ACC112 (cell line): ENCODE measurements at regions not wholly inside any gene's neighbourhood (a gene's known extent, or its start where the extent isn't known, plus 50 kb on each side); places are given as distances from the start of the nearest gene placed in this dataset.

Experiments
- H2AFZ ChIP-seq: fragments of 200-600 bp; sonication (generic); one replicate; pipeline ENCODE4 v1.6.0; 2017; ENCODE audit warnings: antibody characterized with exemption, low read length; ENCODE audit not compliant: unreplicated experiment
- H3K27ac ChIP-seq: fragments of 200-600 bp; sonication (generic); 2 replicates; pipeline ENCODE4 v1.5.1; 2014; ENCODE audit warnings: low read depth, mild to moderate bottlenecking, antibody characterized with exemption, low read length, moderate library complexity
- H3K27me3 ChIP-seq: fragments of 200-600 bp; sonication (generic); 2 replicates; pipeline ENCODE4 v1.6.1; 2014; ENCODE audit warnings: mild to moderate bottlenecking, antibody characterized with exemption, low read length, moderate library complexity, mixed read lengths; ENCODE audit not compliant: insufficient read depth
- H3K36me3 ChIP-seq: fragments of 200-600 bp; sonication (generic); 2 replicates; pipeline ENCODE4 v1.6.1; 2016; ENCODE audit warnings: mild to moderate bottlenecking, antibody characterized with exemption, low read length, moderate library complexity, mixed read lengths; ENCODE audit not compliant: insufficient read depth
- H3K4me1 ChIP-seq: fragments of 200-600 bp; sonication (generic); one replicate; pipeline ENCODE4 v1.6.1; 2016; ENCODE audit warnings: low read length, mixed read lengths; ENCODE audit not compliant: insufficient read depth, unreplicated experiment, control insufficient read depth
- H3K4me3 ChIP-seq: fragments of 200-600 bp; sonication (generic); 2 replicates; pipeline ENCODE4 v1.5.1; 2014; ENCODE audit warnings: mild to moderate bottlenecking, low read depth, low read length
- H3K79me2 ChIP-seq: fragments of 200-600 bp; sonication (generic); one replicate; pipeline ENCODE4 v1.6.0; 2016; ENCODE audit warnings: low read length; ENCODE audit not compliant: control insufficient read depth, unreplicated experiment, insufficient read depth

- no peaks in the 10 kb centered on the region for H3K79me2 ChIP-seq
- H3K36me3 ChIP-seq: no peaks in the 10 kb centered on the region
- H3K27ac ChIP-seq: no peak overlapping the region
- H3K27me3 ChIP-seq: peaks cover 16% of the 10 kb centered on the region; the same call in 1 of the 2 replicates
- no peak overlapping the region for H3K4me3 ChIP-seq
- H3K4me1 ChIP-seq: no peaks in the 10 kb centered on the region
- no peak overlapping the region for H2AFZ ChIP-seq
Observed at GRCh38 chr6:44631968-44632367, 244.5 kb downstream of the CDC5L start.

- H3K4me3 ChIP-seq: no peak overlapping the region
- H2AFZ ChIP-seq: no peak overlapping the region
- no peaks in the 10 kb centered on the region for H3K79me2 ChIP-seq
- H3K4me1 ChIP-seq: no peaks in the 10 kb centered on the region
- peaks cover 20% of the 10 kb centered on the region; the same call in 1 of the 2 replicates for H3K27me3 ChIP-seq
- no peaks in the 10 kb centered on the region for H3K36me3 ChIP-seq
- no peak overlapping the region for H3K27ac ChIP-seq
Observed at GRCh38 chr6:44634321-44634720, 246.8 kb downstream of the CDC5L start.

- H3K36me3 ChIP-seq: no peaks in the 10 kb centered on the region
- H3K4me1 ChIP-seq: no peaks in the 10 kb centered on the region
- H3K79me2 ChIP-seq: no peaks in the 10 kb centered on the region
- H3K27me3 ChIP-seq: peaks cover 20% of the 10 kb centered on the region; the same call in 1 of the 2 replicates
- H3K4me3 ChIP-seq: no peak overlapping the region
- H2AFZ ChIP-seq: no peak overlapping the region
- H3K27ac ChIP-seq: no peak overlapping the region
Observed at GRCh38 chr6:44635486-44635885, 248.0 kb downstream of the CDC5L start.

GRCh38 chr6:44636561-44637248 lies 249.2 kb downstream of the CDC5L start:
- Histone ChIP-seq H3K27me3 (peaks cover 20% of the 10 kb centered on the region; the same call in 1 of the 2 replicates), H3K36me3 (no peaks in the 10 kb centered on the region), H3K27ac (no peak overlapping the region), H3K4me3 (no peak overlapping the region), H2AFZ (no peak overlapping the region), H3K79me2 (no peaks in the 10 kb centered on the region), H3K4me1 (no peaks in the 10 kb centered on the region)

- peaks cover 9% of the 10 kb centered on the region; the same call in 1 of the 2 replicates for H3K27me3 ChIP-seq
- no peaks in the 10 kb centered on the region for H3K79me2 ChIP-seq
- no peak overlapping the region for H2AFZ ChIP-seq
- peaks cover 4% of the 10 kb centered on the region for H3K4me1 ChIP-seq
- H3K36me3 ChIP-seq: no peaks in the 10 kb centered on the region
- H3K4me3 ChIP-seq: no peak overlapping the region
- no peak overlapping the region for H3K27ac ChIP-seq
Observed at GRCh38 chr6:44641344-44642031, 254.0 kb downstream of the CDC5L start.

- H3K36me3 ChIP-seq: no peaks in the 10 kb centered on the region
- H2AFZ ChIP-seq: no peak overlapping the region
- no peak overlapping the region for H3K4me3 ChIP-seq
- no peak overlapping the region for H3K27ac ChIP-seq
- no peaks in the 10 kb centered on the region for H3K79me2 ChIP-seq
- H3K27me3 ChIP-seq: no peaks in the 10 kb centered on the region
- H3K4me1 ChIP-seq: peaks cover 4% of the 10 kb centered on the region
Observed at GRCh38 chr6:44642349-44642748, 254.8 kb downstream of the CDC5L start.

- Histone ChIP-seq H3K4me3 (no peak overlapping the region), H3K4me1 (peaks cover 4% of the 10 kb centered on the region), H3K27ac (no peak overlapping the region), H2AFZ (no peak overlapping the region), H3K27me3 (no peaks in the 10 kb centered on the region), H3K36me3 (no peaks in the 10 kb centered on the region), H3K79me2 (no peaks in the 10 kb centered on the region)
Observed at GRCh38 chr6:44642870-44643522, 255.5 kb downstream of the CDC5L start.

GRCh38 chr6:44645276-44645675 lies 257.8 kb downstream of the CDC5L start:
- no peaks in the 10 kb centered on the region for H3K36me3 ChIP-seq
- H3K4me1 ChIP-seq: peaks cover 15% of the 10 kb centered on the region
- no peaks in the 10 kb centered on the region for H3K79me2 ChIP-seq
- H3K4me3 ChIP-seq: no peak overlapping the region
- no peaks in the 10 kb centered on the region for H3K27me3 ChIP-seq
- H2AFZ ChIP-seq: no peak overlapping the region
- no peak overlapping the region for H3K27ac ChIP-seq

GRCh38 chr6:44646355-44646754 lies 258.8 kb downstream of the CDC5L start:
- Histone ChIP-seq H3K79me2 (no peaks in the 10 kb centered on the region), H3K4me1 (peaks cover 15% of the 10 kb centered on the region), H3K27ac (no peak overlapping the region), H3K27me3 (no peaks in the 10 kb centered on the region), H3K36me3 (no peaks in the 10 kb centered on the region), H2AFZ (no peak overlapping the region), H3K4me3 (no peak overlapping the region)

GRCh38 chr6:44649365-44650025 lies 262.0 kb downstream of the CDC5L start:
- peaks cover 11% of the 10 kb centered on the region for H3K4me1 ChIP-seq
- H2AFZ ChIP-seq: peak overlapping the region; percentile 55
- H3K79me2 ChIP-seq: no peaks in the 10 kb centered on the region
- no peak overlapping the region for H3K27ac ChIP-seq
- no peaks in the 10 kb centered on the region for H3K27me3 ChIP-seq
- H3K36me3 ChIP-seq: no peaks in the 10 kb centered on the region
- peak overlapping the region; percentile 47 for H3K4me3 ChIP-seq
